CD4-positive, alpha-beta T cell treated with Interleukin-1 beta for 1 hour (primary cell): ENCODE measurements at regions not wholly inside any gene's neighbourhood (a gene's known extent, or its start where the extent isn't known, plus 50 kb on each side); places are given as distances from the start of the nearest gene placed in this dataset.

Experiments used
- DNase-seq, 2 donors: peaks; one replicate each; pipeline ENCODE4 v3.0.0-alpha.2; 2020 to 2022

DNA sequence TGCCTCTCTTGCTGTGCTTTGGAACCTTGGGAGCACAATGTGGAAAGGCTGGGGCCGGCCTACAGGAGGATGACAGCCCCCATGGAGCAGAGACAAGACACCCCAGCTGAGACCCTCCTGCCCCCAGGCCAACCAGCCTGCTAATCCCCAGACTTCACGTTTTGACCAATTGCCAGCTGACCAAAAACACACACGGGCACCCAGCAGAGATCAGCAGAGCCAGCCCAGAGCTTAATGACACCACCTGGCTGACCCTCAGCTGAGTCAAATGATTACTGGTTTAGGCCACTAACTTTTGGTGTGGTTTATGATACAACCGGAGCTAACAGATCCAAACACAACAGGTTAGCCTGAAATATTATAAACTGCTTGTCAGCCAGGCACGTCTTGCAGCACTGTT, 111.2 kb upstream of the KIF5B start:
- no peak for DNase-seq

DNA sequence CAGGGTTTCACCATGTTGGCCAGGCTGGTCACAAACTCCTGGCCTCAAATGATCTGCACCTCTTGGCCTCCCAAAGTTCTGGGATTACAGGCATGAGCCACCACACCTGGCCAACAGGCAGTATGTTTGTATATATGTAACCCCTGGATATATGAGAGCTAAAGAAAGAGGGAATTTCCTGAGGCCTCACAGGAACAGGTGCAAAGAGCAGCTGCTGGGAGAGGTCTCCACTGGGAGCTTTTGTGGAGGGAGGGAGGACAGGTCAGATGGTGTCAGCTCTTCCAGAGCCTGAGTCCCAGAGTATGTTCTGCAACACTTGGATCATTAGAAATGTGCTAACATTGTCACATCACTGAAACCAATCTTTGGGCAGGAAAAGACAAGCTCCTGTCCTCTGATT, 110.1 kb upstream of the KIF5B start:
- no peak for DNase-seq

DNA sequence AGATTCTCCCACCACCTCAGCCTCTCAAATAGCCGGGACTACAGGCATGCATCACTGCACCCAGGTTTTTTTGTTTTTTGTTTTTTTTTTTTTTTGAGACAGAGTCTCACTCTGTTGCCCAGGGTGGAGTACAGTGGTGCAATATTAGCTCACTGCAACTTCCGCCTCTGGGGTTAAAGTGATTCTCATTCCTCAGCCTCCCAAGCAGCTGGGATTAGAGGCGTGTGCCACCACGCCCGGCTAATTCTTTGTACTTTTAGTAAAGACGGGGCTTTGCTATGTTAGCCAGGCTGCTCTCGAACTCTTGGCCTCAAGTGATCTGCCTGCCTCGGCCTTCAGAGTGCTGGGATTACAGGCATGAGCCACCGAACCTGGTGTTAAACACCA, 107.5 kb upstream of the KIF5B start:
- no peak for DNase-seq

DNA sequence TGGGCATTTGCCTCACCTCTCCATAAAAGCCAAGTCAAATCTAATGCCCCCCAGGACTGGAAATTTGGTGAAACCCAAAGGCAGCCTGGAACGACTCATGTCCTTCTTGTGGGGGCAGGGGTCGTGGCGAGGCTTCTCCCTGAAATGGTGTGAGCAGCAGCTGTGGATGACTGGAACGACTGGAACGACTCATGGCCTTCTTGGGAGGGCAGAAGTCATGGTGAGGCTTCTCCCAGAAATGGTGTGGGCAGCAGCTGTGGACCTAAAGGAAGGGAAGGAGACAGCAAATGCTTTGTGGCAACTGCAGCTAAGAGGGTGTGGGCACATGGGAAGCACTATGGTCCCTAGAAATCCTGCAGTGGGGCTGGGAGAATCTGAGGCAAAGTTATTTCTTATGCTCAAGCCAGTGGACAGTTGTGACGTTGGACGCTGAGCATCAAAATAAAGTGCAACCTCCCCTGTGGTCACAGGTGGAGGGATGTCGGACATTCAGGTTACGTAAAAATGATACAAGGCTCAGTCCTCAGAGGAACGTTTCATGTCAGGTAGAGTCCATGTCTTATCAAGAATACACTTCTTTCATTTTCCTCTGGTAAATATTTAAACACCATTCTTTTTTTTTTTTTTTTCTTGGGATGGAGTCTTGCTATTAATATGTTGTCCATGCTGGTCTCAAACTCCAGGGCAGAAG, 107.0 kb upstream of the KIF5B start:
- DNase-seq: no peak

DNA sequence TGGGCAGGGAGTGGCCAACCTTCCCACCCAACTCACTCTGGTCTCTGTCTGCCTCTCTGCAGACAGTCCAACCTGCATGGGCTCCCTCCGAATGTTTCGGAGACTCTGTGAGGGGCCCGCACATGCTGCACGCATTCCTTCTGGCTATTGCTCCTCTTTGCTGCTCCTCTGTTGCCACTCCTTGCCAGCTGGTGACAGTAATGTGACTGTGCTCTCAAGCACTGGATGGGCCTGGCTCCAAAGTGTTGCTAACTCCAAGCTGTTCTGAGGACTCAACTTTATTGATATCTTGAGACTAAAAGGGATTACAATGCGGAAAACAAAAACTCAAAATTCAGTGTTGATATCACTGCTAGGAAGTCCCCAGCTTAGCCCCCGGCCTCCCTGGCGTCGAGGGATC, 105.4 kb upstream of the KIF5B start:
- DNase-seq: no peak

DNA sequence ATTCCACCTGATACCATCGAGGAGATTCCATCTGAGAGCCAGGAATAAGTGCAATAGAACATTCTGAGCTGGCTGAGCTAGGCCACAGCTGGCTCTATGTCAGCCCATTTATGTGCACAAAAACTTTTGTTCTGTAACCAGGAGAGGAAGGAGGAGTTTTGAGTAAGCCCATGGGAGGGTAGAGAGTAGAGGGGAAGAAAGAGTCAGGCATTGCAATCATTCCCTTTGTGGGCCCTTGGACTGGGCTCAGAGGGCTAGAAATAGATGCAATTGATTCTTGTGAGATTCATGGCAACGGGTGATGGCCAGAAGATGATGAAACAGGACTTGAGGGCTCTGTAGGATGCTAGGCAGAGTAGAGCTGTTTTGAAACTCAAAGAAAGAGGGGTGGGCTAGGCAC, 104.6 kb upstream of the KIF5B start:
- DNase-seq: no peak

DNA sequence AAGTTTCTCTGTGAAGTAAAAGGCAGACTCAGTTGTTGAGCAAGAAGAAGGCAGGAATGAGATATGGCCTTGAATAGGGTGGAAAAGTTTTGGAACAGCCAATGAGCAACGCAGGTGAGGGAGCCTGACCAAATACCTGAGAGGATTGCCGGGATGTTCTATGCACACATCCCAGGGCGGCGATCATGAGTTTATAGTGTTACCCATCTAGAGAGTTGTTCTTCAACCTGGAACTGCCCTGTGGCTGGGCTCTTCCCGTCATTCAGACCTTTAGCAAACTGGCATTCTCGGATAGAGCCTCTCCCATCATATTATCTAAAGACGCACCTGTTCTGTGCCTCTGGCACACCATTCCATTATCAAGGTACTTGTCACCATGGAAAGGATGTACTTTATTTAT, 103.0 kb upstream of the KIF5B start:
- no peak for DNase-seq

DNA sequence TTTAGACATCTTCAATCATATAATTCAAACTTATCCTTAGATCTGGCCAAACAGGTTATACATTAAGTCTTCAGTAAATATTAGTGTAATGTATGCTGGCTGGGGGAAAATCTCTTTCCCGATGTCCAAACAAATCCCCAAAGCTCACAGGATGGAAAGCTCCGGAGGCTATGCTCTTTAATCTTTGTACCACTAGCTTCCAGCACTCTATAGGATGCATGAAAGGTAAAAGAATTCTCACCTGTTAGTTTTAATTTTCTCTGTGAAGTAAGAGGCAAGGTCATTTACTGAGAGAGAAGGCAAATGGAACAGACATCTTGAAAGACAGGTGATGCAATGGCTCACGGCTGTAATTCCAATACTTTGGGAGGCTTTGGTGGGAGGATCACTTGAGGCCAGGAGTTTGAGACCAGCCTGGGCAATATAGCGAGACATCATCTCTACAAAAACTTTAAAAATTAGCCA, 99.8 kb upstream of the KIF5B start:
- no peak for DNase-seq

DNA sequence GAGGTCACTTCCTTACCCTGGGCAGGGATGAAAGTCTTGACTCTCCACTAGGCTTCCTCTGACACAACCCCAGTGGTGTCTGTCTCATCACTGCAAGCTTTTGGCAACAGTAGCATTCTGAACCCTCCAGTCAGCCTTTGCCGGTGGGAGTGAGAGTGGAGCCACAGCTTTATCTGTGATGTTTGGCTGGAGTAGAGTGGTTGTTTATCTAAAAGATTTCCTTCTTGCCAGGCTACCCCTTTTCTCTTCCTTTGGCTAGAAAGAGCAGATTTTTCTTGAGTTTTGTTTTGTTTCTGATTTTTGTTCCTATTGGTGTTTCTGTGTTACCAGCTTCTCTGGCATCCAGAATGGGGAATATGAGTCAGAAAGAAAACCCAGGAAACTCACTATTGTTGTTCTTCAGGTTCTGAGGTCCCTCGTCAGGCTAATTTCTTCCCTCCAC, 98.9 kb upstream of the KIF5B start:
- no peak for DNase-seq

DNA sequence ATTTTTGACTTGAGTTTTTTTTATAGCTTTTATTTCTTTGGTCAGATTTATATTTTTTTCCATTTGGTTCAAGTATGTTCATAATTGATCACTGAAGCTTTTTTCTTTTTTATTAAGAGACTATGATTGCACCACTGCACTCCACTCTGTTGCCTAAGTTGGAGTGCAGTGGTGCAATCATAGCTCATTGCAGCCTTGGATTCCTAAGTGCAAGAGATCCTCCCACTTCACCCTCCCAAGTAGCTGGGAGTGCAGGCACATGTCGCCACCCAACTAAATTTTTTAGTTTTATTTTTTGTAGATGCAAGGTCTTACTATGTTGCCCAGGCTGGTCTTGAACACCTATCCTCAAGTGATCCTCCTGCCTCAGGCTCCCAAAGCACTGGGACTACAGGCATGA, 97.7 kb upstream of the KIF5B start:
- DNase-seq: no peak

DNA sequence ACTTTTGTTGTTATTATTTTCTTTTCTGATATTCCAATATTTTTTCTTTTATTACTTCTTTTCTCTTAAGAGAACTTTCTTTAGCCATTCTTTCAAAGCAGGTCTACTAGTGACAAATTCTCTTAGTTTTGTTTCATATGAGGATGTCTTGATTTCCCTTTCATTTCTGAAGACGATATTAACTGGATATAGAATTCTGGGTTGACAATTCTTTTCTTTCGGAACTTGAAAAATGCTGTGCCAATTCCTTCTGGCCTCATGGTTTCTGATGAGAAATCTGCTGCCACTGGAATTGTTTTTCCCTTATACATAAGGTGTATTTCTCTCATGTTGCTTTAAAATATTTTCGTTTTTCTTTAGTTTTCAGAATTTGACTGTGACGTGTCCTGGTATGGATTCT, 97.0 kb upstream of the KIF5B start:
- DNase-seq: no peak

DNA sequence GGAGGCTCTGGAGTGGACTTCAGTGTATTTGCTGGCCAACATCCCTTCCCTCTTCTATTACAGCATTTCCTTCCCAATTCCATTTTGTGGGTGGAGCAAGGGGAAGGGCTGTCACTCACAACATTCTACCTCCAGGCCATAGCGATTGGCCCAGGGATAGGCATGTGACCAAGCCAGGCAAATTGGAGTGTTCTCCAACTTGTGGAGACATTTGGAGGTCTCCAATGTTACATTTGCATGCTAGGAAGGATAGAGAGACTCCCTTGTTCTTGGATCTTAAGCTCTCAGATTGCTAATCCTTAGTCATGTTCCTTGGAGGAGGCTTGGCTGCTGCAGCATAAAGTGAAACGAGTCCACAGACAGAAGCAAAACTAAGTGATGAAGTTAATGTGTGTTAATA, 95.6 kb upstream of the KIF5B start:
- DNase-seq: no peak

DNA sequence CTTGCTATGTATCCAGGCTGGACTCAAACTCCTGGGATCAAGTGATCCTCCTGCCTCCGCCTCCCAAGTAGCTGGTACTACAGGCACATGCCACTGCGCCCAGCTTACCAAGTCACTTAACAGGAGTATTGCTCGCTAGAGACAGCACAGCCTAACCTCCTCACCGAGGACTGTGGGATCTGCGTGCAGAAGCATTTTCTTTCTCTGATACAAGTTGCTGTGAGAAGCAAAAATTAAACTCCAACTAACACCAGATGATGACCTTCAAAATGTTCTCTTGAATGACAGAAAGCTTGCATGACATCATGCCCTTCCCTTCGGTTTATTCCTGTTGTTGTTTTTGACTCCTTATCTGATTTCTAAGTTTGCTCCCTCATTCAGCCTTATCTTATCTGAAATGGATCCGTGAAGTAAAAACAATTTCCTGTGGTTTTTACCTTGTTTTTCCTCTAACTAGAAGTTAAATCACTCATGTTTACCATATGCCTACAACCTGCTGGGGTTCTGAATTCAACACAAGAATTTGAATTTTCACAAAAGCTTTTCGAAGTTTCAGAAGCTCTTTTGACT, 94.4 kb upstream of the KIF5B start:
- DNase-seq: no peak

DNA sequence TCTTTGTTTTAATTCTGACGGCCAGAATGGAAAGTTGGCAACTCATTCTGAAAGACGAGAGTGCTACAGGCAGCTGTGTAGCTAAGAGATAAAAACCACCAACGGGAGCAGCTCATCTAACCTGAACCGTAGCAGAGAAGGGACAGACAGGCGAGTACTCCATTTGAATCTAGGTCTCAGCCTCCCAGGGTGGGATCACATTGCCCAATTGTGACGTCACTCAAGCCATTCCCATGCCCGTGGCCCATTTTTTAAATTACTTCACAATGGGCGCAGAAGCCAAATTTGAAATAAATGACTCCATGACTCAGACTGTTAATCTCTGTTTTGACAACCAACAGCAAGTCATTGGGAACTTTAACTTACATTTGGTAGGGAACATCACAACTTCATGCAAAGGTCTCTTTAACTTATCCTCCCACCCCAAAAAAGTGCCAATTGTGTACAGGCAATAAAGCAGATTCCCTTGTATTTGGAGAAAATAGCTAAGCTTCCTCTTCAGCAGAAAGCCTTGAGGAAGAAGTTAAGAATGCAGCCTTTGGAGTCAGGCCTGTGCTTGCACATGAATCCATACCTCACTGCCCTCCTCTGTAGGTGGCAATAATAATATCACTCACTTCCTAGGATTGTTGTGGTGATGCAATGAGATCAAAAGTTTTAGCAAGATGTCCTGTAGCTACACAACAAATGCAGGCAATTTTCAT, 93.2 kb upstream of the KIF5B start:
- no peak for DNase-seq

DNA sequence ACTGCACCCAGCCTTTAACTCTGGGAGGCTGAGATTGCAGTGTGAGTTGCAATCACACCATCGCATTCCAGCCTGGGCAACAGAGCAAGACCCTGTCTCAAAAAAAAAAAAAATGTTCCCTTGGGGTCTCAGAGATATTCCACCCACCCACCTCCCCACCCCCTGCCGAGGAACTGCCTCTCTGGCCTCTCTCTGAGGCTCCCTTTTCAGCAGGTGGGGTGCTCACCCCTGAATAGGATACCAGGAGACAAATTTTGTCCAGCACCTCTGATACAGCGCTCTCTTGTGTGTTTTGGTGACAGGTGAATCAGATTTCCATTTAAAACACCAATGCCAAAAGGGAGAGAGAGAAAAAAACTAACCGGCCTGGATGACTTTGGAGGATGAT, 92.6 kb upstream of the KIF5B start:
- no peak for DNase-seq

DNA sequence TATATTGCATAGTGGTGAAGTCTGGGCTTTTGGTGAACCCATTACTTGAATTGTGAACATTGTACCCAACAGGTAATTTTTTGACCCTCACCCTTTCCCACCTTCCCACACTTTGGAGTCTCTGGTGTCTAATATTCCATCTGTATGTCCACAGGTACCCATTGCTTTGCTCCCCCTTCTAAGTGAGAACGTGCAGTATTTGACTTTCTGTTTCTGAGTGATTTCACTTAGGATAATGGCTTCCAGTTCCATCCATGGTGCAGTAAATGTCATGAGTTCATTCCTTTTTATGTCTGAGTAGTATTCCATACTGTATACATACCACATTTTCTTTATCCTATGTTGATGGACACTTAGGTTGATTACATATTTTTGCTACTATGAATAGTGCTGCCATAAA, 91.5 kb upstream of the KIF5B start:
- DNase-seq: no peak

DNA sequence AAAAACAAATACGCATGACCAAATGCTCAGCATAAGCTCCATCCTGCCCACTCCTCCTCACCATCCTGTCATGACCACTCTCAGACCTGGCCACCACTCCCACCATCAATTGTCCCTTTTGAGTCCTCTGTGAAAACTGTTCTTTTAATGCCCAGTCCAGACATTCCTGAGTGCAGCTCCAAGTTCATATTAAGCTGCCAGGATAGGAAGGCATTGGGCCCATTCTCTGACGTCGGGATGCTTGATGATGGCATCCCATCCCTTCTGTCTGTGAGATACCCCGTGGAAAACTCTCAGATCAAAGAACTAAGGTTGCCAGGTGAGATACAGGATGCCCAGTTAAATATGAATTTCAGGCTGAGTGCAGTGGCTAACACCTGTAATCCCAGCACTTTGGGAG, 89.9 kb upstream of the KIF5B start:
- no peak for DNase-seq

DNA sequence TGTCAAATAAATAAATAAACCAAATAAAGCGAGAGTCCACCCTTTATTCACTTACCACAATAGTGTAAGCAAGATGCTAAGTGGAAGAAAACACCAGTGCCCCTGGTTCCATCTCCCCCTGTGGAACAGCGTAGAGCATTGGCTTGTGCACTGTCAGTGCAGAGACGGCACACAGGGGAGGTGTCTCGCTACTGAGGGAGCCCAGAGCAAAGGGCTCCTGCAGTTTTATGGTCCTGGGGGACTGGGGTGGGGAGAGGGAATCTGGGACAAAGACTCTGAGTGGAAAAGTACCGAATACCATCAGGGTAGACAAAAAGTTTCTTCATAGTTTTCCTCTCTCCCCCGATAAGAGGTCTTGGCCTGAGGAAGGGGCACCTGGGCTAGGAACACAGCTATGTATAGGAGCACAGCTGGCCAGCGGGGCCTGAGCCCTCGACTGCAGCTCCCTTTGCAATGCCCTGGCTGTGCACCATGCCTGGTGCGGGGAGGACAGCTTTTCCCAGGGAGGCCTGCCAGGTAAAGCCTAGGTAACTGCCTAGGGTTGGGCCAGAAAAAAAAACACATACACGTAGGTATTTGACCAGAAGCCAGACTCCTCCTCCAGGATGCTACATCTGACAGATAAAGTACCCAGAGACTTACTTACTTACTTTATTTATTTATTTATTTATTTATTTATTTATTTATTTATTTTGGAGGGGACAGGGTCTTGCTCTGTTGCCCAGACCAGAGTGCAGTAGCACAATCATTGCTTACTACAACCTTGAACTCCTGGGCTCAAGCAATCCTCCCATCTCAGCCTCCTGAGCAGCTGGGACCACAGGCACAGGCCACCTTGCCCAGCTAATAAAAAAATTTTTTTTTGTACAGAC, 88.8 kb upstream of the KIF5B start:
- DNase-seq: no peak

DNA sequence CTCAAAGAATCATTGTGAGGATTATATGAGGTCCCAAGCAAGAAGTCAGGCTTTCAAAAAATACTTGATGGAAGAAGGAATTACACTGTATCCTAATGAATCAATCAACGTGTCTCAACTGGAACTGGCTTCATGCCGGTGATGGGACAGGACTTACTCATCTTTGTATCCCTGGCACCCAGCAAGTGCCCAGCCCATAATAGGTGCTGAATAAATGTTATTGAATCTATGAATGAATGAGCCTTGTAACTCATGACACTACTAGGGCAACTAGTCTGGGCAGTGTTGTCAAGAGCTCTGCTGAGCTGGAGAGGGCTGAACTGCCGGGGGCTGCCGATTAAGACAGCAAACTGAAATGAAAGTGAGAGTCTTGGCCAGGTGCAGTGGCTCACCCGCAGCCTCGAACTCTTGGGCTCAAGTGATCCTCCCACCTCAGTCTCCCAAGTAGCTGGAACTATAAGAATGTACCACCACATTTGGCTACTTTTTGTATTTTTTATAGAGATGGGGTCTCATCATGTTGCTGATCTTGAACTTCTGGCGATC, 87.2 kb upstream of the KIF5B start:
- DNase-seq: no peak

DNA sequence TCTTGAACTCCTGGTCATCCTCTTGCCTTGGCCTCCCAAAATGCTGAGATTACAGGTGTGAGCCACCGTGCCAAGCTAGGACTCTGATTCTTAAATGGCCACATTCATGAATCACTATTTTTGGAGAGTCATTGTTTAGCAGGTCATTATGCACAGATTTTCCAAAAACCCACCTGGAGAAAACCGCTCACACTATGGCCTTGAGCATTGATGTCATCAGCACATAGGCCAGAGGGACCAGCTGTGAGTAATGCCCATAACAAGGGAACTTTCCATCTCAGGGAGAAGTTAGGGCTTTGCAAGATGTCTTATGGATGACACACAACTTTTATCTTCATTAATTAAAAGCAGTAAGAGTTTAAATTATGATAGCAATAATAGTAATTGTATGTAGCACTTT, 86.4 kb upstream of the KIF5B start:
- DNase-seq: no peak

DNA sequence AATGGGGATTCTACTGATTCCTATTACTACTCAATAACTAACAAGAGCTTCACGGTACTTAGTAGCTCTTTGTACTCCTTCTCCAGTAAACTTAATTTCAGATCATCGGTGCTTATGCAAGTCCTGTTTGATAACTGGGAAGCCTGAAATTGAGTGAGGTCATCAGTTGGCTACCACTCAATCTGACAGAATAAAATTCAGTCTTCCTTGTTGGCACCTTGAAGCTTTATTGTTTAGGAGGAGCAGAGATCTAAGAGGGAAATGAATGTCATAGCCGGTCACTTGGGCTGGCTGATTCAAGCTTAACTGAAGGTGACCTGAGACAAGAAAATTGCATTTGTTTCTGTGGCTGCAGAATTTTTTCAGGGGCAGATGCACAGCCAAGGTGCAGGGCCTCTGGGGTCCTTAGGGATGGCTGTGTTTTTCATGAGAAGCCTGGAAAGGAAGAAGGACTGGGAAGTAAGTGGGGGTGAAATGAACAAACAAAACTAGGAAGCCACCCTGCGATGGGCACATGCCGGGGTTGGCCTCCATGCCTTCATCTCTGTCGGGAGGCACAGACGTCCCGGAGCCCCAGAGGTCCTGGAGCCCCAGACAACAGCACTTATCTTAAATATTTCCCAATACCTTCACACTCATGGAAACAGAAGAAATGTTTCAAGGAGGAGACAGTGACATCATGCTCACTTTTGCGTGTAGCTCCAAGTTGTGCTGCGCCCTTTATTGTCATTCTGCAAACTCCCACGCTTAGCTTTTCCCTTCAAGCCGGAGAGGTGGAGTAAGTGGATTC, 85.0 kb upstream of the KIF5B start:
- no peak for DNase-seq

DNA sequence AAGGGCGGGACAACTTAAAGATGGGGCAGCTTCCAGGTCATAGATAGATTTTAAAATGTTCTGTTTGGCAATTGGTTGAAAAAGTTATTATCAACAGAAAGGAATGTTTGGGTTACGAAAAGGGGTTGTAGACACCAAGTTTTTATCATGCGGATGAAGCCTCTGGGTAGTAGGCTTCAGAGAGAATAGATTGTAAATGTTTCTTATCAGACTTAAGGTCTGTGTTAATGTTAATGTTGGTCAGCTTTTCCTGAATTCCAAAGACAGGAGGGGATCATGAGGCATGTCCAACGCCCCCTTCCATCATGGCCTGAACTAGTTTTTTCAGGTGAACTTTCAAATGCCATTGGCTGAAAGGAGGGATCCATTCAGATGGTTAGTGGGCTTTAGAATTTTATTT, 84.2 kb upstream of the KIF5B start:
- DNase-seq: no peak
